Left hindlimb (tissue), 1 donor: ENCODE measurements at regions not wholly inside any gene's neighbourhood (a gene's known extent, or its start where the extent isn't known, plus 50 kb on each side); places are given as distances from the start of the nearest gene placed in this dataset.

Experiments used
- DNase-seq: peaks from one replicate; pipeline ENCODE4 v3.0.0-alpha.2; 2018

DNA sequence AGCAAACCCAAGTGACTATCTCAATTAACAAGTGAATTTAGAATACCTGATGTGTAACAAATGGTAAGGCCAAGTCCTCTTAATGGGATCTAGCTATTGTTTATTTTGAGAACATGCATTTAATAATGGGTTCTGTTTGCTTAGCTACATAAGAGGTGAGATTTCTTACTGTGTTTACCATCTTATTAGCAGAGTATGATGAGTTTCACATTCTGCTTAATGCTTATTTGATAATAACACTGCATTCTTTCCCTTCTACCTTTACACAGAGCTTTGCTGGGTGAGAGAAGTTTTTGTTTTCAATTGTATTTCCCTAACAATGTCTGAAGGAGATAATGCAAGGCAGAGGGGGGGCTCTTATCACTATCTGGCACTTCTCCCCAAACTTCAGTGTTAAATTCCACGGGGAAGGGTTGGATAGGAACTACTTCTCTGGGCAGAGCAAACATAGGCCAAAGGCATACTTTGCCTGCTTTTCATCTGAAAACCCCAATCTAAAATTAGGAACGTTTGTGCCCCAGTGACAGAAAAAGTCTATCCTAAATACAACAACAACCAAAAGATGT is 129.0 kb upstream of the ATXN7L3B start:
- no peak for DNase-seq

DNA sequence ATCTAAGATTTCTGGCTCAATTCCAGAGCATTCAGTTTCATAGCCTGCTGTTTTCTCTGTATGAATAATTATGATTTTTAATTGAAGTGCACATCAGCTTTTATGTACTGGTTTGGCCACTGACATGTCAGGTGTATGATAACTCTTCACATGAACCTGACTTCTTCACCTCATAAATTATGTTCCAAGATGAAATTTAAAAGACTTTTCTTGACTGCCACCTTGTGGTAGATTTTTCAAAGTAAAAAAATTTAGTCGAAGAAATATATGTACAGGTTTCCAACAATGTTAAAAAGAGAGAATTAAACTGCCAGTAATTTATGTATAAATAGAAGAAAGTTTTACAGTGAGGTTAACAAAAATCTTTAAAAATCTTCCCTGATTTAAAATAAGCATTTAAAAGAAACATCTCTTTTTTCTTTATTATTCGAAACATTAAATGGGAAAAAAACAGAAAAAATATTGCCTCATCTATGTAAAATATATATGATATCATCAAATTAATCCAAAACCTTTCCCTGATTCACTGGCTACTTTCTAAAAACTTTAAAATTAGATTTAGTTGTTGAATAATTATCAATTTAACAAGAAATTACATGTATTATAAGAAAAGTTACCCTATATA is 124.9 kb upstream of the ATXN7L3B start:
- DNase-seq, result no peak

DNA sequence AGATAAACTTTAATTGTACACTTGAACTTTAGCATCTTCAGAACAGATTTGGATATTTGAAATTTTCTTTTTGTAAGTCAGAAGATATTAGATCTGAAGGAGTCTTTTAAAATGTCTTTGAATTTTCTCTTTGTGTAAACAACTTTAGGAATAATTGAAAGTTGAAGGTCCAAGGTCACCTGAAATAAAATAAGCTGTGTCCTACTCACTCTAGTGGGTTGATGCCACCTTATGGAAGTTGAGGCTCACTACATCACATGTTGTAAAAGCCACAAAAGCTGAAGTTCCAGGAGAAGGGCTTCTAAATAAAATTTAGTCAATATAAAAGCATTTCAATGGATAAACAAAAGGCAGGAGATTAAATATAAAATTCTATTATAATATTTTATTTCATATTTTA is 122.0 kb upstream of the ATXN7L3B start:
- no peak for DNase-seq

DNA sequence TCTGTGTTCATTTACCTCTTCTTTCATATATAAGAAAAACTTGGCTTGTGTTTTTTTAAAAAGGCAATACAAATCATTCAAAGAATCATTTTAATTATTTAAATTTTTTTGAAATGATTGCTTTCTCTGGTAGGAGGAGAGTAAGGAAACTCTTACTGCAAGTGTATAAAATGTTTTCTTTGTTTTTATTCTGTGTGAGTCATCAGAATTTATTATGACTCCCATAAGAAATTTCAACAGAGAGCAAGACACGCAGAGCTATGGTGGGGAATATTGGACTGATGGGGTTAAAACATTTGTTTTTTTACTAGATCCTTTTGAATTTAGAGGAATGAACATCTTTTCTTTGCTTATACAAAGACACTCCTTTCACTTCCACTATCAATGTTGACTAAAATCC is 119.1 kb upstream of the ATXN7L3B start:
- no peak for DNase-seq

DNA sequence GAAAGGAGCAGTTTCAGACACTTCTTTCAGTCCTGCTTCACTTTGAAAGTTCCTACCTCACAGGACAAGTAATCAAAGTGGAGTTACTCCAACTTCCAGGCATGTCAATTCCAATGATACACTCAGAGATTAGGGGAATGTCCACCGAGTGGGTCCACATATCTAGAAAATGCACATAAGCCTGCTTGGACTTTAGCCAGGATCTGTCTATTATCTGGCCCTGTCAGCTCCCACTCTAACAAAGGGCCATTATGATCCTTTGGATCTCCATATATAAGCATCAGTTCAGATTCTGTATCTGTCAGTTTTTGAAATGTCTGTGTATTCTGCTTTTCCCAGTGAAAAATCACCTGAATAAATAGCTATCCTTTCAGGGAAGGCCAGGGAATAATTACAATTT is 112.9 kb upstream of the ATXN7L3B start:
- no peak for DNase-seq

DNA sequence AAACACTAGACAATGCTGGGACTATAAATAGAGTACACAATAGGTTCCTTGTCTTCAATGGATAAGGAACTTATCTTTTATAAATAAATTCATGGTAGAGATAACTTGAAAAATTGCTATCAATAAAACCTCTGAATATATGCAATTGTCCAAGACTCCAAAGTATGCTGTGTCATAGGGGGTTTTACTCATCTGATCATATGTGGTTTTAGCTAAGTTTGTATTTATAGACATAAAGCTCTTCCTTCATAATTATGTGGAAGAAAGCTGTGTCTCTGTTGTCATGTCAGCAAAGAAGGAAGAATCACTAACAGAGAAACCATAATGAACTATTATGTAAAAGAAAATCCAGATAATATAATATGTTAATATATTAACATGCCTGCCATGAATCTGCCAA is 111.5 kb upstream of the ATXN7L3B start:
- no peak for DNase-seq

DNA sequence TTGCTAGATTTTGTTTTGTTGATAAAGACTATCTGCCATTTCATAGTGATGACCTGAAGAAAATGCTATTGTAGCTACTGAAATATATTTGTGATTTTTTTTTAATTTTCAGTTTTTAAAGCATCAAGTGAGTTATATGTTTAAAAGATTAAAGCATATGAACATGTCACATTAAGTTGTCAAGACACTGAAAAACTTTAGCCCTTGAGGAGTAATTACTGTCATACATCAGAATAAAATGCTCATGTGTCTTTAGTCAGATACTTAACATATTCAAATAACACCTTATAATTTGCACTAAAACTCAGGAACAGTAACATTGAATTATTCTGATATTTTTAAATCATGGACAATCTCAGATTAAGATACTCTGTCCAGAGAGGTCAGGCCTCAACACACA is 108.1 kb upstream of the ATXN7L3B start:
- no peak for DNase-seq

DNA sequence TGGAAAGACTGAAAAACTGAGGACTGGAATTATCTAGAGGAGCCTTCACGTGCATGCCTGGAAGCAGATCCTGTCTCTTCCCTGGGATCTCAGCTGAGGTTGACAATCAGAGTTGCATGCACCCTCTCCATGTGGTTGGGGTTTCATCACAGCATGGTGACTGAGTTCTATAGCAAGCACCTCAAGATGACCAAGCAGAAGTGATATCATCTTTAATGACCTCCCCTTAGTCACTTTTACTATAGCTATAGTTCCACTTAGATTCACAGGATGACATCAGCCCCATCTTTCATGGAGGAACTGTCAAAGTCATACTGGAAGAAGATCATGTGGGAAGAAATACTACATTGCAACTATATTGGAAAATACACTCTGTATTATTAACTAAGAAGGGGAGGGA is 105.8 kb upstream of the ATXN7L3B start:
- DNase-seq, result no peak

DNA sequence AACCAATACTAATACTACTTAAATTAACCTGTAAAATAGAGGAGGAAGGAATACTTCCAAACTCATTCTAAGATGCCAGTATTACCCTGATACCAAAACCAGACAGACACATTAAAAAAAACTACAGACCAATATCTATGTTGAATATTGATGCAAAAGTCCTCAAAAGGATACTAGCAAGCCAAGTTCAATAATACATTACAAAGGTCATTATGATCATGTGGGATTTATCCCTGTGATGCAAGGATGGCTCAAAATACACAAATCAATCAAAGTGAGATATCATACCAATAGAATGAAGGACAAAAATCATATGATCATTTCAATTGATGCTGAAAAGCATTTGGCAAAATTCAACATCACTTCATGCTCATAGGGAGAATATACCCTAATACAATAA is 97.2 kb upstream of the ATXN7L3B start:
- DNase-seq, result no peak

DNA sequence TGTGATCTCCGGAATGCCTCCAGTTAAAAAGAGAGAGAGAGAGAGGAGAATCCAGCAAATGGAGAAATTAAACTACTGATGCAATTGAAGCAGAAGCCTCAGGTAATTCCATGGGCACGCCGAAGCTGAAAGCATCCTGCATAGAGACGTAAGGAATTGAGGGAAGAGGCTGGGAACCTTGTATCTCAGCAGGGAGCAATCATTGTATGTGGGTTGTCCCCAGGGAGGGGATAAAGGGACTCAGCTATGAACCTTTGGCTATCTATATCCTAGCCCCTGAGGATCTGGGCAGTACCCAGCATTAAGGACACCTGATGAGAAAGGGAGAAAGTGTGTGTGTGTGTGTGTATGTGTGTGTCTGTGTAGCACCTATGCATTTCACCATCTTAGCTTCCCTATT is 95.8 kb upstream of the ATXN7L3B start:
- no peak for DNase-seq

DNA sequence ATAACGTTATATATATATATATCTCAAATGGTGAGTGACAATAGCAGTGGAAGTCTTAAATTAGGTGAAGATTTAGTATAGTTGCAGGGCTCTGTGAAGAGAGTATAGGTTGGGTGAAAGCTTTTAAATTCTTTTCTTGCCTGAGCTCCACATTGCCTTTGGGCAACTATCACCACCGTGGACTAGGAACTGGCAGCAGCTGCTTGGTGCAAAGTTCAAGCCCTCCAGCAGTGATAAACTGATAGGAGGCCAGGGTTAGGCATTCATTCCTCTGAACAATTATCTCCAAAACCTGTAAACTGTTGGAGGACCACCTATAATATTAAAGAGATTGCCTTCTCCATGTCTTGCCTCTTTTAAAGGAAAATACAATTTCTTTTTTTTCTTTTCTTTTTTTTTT is 91.2 kb upstream of the ATXN7L3B start:
- no peak for DNase-seq

DNA sequence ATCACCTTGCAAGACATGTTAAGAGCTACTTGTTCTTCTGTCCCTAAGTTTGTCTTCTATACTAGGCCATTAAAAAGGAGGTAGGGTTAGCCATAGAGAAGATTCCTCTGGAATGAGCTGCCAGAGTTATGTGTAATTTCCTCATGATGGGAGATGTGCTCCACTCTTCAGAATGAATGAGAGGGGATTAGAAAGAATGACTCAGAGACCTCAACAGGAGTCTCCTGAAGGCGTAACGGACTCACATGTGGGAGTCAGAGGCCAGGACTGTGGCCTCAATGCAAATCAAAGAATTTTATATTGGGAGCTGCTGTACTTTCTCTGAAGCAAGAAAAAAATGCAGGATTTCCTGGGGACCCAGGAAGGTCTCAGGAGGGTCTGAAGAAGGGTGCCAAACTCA is 87.8 kb upstream of the ATXN7L3B start:
- no peak for DNase-seq

DNA sequence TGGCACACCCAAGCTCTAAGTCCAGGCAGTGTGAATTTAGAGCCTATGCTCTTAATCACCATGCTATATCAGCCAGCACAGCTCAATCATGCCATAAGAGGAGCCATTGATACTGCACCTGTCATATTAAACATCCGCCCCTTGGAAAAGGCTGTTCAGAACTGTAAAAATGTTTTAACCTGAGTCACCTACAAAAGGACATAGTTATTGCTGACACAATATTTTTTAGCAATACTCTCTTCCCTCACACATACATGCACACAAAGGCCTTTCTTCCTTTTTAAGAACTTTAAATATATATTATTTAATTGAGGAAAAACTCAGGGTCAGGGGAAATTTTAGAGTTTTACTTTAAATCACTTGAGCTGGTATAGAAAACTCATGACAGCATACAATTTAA is 83.5 kb upstream of the ATXN7L3B start:
- no peak for DNase-seq

DNA sequence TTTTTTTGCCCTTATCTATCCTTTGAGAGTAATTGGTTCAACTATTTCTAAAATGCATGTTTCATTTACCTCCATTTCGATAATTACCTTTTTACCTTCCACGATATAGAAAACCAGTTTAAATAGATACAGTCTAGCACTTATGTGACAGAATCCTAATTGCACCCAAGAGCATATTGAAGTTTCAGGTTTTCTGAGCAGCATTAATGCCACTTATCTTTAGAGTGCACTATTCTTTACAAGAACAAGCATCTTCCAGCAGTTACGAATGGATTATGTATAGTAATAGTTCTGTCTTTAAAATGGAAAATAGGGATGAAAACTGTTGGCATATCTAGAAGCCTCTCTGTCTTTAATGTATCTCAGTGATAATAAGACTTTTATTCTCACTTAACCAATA is 82.2 kb upstream of the ATXN7L3B start:
- no peak for DNase-seq

DNA sequence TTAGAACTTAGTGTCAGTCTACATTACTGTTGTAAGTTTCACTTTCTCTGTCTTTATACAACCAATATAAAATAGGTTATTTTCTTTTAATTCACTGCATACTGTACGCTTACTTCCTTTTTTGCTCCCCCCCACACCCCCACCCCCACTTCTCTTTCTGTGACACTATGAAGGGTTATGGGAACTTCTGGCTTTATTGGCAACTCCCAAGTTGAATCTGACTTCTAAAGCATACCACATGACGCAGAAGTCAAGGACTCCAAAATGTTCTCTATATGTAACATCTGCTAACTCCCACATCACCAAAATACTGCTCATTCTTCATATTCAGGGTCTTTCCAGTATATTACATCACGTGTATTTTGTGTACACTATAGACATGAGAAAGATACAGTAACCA is 81.2 kb upstream of the ATXN7L3B start:
- DNase-seq, result no peak

DNA sequence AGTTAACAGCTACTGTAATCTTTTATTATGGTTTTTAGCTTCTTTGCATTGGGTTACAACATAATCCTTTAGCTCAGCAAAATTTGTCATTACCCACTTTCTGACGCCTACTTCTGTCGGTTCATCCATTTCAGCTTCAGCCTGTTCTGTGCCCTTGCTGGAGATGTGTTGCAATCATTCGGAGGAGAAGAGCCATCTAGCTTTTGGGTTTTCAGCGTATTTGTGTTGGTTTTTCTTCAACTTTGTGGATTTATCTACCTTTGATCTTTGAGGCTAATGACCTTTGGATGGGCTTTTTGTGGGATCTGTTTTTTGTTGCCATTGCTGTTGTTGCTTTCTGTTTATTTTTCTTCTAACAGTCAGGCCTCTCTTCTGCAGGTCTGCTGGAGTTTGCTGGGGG is 69.2 kb upstream of the ATXN7L3B start:
- DNase-seq, result no peak

DNA sequence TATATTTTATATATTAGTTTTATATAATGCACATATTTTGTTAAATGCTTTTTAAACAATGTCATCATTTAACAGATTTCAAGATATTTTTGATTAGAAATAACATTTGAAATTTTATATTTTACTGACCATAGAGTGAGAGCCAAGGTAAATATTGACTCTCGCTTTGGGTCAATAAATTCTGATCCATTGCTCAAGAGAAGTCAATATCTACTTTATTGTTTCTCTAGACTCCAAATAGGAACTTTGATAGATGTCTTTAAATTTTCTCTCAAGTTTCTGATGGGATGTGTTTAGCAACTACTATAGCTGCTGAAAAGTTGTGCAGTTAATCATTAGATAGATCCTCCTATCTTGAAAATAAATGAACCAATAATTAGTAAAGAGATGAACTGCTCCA is 61.4 kb upstream of the ATXN7L3B start:
- no peak for DNase-seq

DNA sequence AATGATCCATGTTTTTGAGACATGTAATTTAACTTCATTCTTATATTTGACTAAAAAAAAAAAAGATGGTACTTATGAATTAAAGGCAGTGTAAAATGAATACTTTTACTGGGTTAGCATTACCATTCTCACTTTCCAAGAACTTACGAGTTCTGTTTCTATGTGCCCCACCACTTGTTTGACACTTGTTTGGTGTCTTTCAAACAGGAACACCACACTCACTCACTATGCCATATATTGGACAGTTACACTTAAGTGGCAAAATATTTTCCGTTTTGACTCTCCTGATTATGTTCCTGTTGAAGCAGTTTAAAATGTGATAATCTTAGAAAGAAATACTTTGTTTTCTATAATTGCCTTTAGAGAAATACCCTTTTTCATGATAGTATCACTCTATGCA is 56.6 kb upstream of the ATXN7L3B start:
- DNase-seq, result no peak

DNA sequence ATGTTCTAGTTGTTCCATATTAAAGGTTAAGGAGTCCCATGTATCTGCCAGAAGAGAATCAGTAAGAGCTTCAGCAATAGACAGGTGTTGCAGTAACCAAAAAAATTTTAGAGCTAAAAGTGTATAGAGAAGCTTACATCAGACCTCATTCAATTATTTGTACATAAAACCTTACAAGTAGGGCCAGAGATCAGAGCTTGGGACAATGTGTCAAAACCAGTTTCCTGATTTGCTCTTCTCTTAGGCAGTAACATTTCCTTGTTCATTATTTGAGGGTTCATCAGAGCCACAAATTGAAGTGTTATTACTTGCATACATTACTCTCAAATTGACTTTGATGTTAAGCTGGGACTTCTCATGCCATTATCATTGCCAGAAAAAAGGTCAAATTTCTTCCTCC is 55.5 kb upstream of the ATXN7L3B start:
- DNase-seq, result no peak

DNA sequence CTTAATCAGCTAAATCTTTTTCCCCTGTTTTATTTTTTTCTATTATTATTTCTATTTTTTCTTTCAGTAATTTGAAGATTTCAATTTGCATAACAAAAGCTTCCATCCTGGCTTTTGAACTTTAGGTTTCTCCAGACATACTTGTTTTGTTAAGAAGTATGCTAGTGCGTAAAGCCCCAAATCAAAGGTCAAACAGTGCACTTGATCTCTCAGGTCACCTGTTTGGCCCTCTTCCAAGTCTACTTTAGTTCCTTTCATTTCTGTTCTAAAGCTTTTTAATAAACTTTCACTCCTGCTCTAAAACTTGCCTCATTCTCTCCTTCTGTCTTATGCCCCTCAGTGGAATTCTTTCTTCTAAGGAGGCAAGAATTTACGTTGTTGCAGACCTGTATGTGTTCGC is 54.6 kb upstream of the ATXN7L3B start:
- no peak for DNase-seq
